ENCODE measurements at regions not wholly inside any gene's neighbourhood (a gene's known extent, or its start where the extent isn't known, plus 50 kb on each side); places are given as distances from the start of the nearest gene placed in this dataset.

DNA sequence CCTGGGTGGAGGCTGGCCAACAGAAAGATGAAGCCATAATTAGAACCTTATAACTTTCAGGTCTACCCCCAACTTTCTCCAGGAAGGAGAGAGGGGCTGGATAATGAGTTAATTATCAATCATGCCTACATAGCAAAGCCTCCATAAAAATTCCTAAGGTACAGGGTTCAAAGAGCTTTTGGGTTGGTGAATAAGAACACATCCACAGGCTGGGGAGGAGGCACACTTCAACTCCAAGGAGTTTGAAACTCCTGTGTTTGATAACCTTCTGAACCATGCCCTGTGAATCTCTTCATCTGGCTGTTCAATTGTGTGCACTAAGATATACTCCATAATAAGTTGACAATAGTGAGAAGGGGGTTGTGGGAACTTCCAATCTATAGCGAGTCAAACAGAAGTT lies 552.3 kb downstream of the TDRD15 start:
- TF ChIP-seq, protein P1, sequence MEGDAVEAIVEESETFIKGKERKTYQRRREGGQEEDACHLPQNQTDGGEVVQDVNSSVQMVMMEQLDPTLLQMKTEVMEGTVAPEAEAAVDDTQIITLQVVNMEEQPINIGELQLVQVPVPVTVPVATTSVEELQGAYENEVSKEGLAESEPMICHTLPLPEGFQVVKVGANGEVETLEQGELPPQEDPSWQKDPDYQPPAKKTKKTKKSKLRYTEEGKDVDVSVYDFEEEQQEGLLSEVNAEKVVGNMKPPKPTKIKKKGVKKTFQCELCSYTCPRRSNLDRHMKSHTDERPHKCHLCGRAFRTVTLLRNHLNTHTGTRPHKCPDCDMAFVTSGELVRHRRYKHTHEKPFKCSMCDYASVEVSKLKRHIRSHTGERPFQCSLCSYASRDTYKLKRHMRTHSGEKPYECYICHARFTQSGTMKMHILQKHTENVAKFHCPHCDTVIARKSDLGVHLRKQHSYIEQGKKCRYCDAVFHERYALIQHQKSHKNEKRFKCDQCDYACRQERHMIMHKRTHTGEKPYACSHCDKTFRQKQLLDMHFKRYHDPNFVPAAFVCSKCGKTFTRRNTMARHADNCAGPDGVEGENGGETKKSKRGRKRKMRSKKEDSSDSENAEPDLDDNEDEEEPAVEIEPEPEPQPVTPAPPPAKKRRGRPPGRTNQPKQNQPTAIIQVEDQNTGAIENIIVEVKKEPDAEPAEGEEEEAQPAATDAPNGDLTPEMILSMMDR (conservative IDR thresholded peaks at IDR 0.05), result no peak
- no peak for TF ChIP-seq ZFX (IDR thresholded peaks at IDR 0.05)

Measured in C4-2B (cell line).